Epithelial cell of proximal tubule (primary cell): ENCODE measurements at regions not wholly inside any gene's neighbourhood (a gene's known extent, or its start where the extent isn't known, plus 50 kb on each side); places are given as distances from the start of the nearest gene placed in this dataset.

ENCODE experiments used
- DNase-seq: peaks from one replicate; pipeline ENCODE4 v3.0.0-alpha.2; 2011; ENCODE audit warnings: low read depth
- H3K4me3 ChIP-seq: 2 replicates; pipeline ENCODE4 v1.5.1; 2011; ENCODE audit warnings: low read depth, mild to moderate bottlenecking, low read length
- TF ChIP-seq, protein P1 (sequence below): conservative IDR thresholded peaks from 2 replicates; pipeline ENCODE4 v1.5.1; 2012; ENCODE audit warnings: low read depth, mild to moderate bottlenecking, low read length

- H3K4me3 ChIP-seq = no peak overlapping the region
- no peak for DNase-seq
- TF ChIP-seq, protein P1, sequence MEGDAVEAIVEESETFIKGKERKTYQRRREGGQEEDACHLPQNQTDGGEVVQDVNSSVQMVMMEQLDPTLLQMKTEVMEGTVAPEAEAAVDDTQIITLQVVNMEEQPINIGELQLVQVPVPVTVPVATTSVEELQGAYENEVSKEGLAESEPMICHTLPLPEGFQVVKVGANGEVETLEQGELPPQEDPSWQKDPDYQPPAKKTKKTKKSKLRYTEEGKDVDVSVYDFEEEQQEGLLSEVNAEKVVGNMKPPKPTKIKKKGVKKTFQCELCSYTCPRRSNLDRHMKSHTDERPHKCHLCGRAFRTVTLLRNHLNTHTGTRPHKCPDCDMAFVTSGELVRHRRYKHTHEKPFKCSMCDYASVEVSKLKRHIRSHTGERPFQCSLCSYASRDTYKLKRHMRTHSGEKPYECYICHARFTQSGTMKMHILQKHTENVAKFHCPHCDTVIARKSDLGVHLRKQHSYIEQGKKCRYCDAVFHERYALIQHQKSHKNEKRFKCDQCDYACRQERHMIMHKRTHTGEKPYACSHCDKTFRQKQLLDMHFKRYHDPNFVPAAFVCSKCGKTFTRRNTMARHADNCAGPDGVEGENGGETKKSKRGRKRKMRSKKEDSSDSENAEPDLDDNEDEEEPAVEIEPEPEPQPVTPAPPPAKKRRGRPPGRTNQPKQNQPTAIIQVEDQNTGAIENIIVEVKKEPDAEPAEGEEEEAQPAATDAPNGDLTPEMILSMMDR = no peak
These were observed 1928.9 kb upstream of the IGFBP7 start for GRCh38 chr4:59039046-59039445.

DNA sequence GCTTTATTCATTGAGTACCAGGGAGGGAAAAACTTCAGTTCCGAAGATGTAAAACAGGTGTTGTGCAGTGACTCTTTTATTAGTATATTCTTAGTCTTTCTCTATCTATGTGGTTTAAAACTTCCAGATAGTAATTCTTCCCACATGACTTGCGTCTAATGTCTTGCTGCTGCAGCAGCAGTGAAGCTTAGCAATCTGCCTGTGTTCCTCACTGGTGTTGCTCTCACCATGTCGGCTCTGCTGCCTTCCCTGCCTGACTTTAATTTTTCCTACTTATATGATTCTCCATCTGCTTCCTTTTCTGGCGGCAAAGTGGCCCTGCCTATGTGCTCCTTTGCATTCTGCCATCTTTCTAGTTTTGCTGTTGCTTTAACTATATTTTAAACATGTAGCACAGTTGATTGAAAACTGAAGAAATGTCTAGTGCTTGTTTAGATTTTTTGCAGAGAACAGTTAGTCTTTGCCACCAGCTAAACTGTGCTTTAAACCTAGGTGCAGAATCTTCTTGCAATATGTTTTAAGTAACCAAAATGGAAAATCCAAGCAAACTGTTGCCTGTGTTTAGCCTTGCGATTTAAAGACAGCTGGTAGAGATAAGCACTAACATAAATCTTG, 1934.2 kb upstream of the IGFBP7 start:
- DNase-seq = no peak
- H3K4me3 ChIP-seq = no peak overlapping the region
- TF ChIP-seq, protein P1 = no peak

GRCh38 chr4:59054086-59054485, 1943.9 kb upstream of the IGFBP7 start:
- no peak for DNase-seq
- TF ChIP-seq, protein P1 = no peak
- no peak overlapping the region for H3K4me3 ChIP-seq

- DNase-seq = no peak
- no peak overlapping the region for H3K4me3 ChIP-seq
- TF ChIP-seq, protein P1 = no peak
These were observed 1947.6 kb upstream of the IGFBP7 start for GRCh38 chr4:59057804-59058203.

- TF ChIP-seq, protein P1 = no peak
- DNase-seq = no peak
- no peak overlapping the region for H3K4me3 ChIP-seq
These were observed 1948.4 kb upstream of the IGFBP7 start for GRCh38 chr4:59058543-59058942.

DNA sequence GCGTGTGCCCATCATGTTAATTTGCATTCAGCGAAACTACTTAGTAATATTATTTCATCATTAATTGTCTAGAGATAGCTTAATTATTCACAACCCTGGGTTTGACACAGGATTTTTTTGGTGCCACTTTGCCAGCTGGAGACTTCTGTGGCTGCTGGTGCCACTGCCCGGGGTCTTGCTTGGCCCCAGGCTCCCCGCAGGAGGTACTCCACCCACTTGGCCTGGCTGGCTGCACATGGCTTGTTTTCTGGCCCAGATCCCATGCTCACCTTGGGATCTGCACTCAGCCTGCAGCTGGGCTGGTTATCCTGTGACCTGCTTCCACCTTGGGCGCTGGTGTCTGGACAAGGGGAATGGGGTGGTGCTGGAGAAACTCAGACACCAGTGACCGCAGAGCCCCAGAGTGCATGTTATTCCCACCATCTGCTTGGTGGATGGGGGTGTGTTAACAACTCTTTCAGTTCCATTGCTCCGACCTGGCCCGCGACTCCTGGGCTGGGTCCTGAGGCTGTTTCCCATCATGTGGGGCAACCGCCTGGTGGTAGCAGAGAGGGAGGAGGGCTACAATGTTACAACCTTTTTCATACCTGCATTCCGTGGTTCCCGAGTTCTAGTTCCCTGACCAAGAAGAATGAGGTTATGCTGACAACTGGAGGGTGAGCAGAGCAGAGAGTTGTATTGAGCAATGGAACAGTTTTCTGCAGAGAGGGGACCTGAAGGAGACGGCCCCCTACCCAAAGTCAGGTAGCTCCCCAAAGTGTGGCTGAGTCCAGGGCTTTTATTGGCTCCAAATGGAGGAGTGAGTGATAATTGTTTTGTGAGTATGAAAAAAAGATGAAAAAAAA, 1950.0 kb upstream of the IGFBP7 start:
- TF ChIP-seq, protein P1 = no peak
- H3K4me3 ChIP-seq = no peak overlapping the region
- DNase-seq = no peak
